Mucosa of descending colon (tissue), 3 donors: ENCODE measurements at regions not wholly inside any gene's neighbourhood (a gene's known extent, or its start where the extent isn't known, plus 50 kb on each side); places are given as distances from the start of the nearest gene placed in this dataset.

ENCODE experiments used
- ATAC-seq: fragments of 200-7000 bp; cut with Tn5 transposase; one replicate; pipeline ENCODE4 v1.9.1; 2020; ENCODE audit warnings: mild to moderate bottlenecking, moderate library complexity
- DNase-seq, 3 donors: peaks; one replicate each; pipeline ENCODE4 v3.0.0-alpha.2; 2020
- H3K36me3 ChIP-seq: fragments of 200-600 bp; one replicate; pipeline ENCODE4 v1.8.0; 2021; ENCODE audit warnings: low read depth, mild to moderate bottlenecking
- H3K4me1 ChIP-seq: fragments of 200-600 bp; one replicate; pipeline ENCODE4 v1.8.0; 2021; ENCODE audit warnings: low read depth, mild to moderate bottlenecking
- H3K4me3 ChIP-seq: fragments of 200-600 bp; one replicate; pipeline ENCODE4 v1.8.0; 2021; ENCODE audit warnings: mild to moderate bottlenecking
- H3K9me3 ChIP-seq: fragments of 200-600 bp; one replicate; pipeline ENCODE4 v1.8.0; 2021; ENCODE audit warnings: mild to moderate bottlenecking
- intact Hi-C, 2 donors: fragments of 100-400 bp; cut with DNase I in 1 of 2; cut with micrococcal nuclease in 1 of 2; formaldehyde crosslinking; loops; one replicate each; pipeline versions ENCODE4 v1.11.0 to v1.11.1; 2022; cut with DNase I, micrococcal nuclease
- TF ChIP-seq, protein P1 (sequence below): fragments of 200-600 bp; IDR thresholded peaks from one replicate; pipeline ENCODE4 v1.8.0; 2022; ENCODE audit warnings: antibody characterized with exemption, mild to moderate bottlenecking
- donor health status: DM: no; HTN: no; CAD: no; lungs with moderate emphysema.
- donor health status: DM: no; HTN: no; CAD: no.
- donor health status: DM: no; HTN: yes; CAD: no.

DNA sequence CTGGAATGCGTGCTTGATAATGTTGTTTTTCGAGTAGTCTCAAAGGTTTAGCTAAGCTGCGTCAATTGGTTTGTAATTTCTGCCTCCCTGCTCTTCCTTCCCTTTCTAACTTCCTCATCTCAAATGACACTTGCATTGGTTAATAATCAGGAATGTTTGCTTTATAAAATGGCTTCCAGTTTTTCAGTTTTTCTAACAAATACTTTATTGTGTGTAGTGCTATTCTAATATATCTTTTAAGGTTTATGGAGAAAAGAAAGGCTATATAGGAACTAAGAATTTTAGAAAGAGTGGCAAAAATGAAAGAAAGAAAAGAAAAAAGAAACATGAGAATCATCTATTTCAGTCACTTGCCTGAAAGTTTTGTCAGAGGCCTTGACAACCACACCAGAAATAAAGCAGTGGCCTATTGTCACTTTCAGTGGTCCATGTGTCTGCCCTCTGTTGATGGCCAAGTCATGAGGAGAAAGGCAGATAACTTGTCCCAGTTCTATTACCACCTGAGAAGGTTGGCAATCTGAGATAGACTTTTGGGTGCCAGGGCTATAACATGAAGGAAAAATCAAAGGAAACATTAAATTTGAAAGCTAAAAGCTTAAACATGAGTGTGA lies 221.9 kb upstream of the KITLG start:
- Histone ChIP-seq H3K4me1 (no peaks in the 10 kb centered on the region), H3K9me3 (no peaks in the 10 kb centered on the region), H3K4me3 (no peak overlapping the region), H3K36me3 (no peaks in the 10 kb centered on the region)
- intact Hi-C loops: no loop called here
- ATAC-seq (no peak), DNase-seq (no peak)
- TF ChIP-seq, protein P1, sequence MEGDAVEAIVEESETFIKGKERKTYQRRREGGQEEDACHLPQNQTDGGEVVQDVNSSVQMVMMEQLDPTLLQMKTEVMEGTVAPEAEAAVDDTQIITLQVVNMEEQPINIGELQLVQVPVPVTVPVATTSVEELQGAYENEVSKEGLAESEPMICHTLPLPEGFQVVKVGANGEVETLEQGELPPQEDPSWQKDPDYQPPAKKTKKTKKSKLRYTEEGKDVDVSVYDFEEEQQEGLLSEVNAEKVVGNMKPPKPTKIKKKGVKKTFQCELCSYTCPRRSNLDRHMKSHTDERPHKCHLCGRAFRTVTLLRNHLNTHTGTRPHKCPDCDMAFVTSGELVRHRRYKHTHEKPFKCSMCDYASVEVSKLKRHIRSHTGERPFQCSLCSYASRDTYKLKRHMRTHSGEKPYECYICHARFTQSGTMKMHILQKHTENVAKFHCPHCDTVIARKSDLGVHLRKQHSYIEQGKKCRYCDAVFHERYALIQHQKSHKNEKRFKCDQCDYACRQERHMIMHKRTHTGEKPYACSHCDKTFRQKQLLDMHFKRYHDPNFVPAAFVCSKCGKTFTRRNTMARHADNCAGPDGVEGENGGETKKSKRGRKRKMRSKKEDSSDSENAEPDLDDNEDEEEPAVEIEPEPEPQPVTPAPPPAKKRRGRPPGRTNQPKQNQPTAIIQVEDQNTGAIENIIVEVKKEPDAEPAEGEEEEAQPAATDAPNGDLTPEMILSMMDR: no peak

DNA sequence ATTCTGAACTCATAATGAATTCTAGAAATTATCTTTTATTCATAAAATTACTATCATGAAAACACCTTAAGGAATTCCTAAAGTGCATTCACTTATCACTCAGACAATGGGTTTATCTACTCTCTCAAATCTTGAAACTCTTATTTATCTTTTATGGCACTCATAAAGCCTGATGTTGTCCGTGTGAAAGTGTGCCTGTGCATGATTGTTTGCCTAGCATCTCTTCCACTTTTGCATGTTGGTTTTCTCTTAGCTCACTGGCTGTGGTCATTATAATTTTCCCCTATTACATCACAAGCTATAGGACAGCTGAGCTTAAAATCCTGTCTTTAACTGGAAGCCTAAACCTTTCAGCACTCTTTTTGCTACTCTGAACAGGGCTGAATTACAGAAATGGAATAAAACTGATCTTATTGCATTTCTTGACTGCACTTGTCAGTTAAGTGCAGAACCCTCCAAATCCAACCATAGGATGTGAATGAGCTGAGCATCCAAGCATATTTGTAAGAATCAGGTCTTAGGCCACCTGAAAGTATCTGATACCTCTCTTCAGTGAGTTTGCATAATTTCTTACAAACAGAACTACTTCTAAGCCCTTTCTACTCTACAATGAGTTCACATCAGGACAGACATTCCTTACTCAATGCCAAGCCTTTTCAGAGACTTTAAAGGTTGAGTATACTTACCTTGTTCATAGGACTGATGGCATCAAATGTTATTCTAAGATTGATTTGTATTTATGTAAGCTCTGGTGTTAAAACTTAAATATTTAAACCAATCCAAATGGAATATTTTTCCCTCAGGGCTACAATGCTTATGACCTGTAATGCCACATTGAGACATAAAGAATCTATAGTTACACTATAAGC lies 221.2 kb upstream of the KITLG start:
- peak; percentile 54 for ATAC-seq
- TF ChIP-seq, protein P1: no peak
- intact Hi-C loops: no loop called here

DNA sequence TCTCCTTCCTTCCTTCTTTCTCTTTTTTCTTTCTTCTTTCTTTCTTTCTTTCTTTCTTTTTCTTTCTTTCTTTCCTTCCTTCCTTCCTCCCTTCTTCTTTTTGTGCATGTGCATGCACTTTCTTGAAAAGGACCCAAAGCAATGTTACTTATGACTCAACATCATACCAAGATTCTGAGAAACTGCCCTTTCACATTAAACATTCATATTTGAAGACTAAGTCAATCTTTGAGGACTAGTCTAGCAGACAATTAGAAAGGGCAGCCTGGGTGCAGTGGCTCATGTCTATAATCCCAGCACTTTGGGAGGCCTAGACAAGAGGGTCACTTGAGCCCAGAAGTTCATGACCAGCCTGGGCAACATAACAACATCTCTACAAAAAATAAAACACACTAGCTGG lies 212.8 kb upstream of the KITLG start:
- Histone ChIP-seq H3K4me1 (no peaks in the 10 kb centered on the region), H3K36me3 (no peaks in the 10 kb centered on the region), H3K4me3 (no peak overlapping the region), H3K9me3 (peaks cover 7% of the 10 kb centered on the region)
- DNase-seq (no peak), ATAC-seq (no peak)
- intact Hi-C loops: no loop called here
- TF ChIP-seq, protein P1: no peak

More for the DNA sequence above, 221.2 kb upstream of the KITLG start:
- no peak overlapping the region for H3K4me3 ChIP-seq
- no peaks in the 10 kb centered on the region for H3K36me3 ChIP-seq
- DNase-seq: no peak
- H3K4me1 ChIP-seq: no peaks in the 10 kb centered on the region
- H3K9me3 ChIP-seq: no peaks in the 10 kb centered on the region

DNA sequence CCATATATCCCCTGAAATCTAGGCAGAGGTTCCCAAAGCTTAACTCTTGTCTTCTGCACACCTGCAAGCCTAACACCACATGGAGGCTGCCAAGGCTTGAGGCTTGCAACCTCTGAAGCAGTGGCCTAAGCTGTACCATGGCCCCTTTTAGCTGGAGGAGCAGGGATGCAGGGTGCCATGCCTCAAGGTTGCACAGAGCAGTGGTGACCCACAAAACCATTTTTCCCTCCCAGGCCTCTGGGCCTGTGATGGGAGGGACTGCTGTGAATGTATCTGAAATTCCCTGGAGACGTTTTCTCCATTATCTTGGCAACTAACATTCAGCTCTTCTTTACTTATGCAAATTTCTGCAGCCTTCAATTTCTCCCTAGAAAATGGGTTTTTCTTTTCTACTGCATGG lies 210.0 kb upstream of the KITLG start:
- TF ChIP-seq, protein P1: no peak
- Histone ChIP-seq H3K9me3 (peaks cover 7% of the 10 kb centered on the region), H3K4me1 (no peaks in the 10 kb centered on the region), H3K36me3 (no peaks in the 10 kb centered on the region), H3K4me3 (no peak overlapping the region)
- ATAC-seq (no peak), DNase-seq (no peak)
- intact Hi-C loops: no loop called here

DNA sequence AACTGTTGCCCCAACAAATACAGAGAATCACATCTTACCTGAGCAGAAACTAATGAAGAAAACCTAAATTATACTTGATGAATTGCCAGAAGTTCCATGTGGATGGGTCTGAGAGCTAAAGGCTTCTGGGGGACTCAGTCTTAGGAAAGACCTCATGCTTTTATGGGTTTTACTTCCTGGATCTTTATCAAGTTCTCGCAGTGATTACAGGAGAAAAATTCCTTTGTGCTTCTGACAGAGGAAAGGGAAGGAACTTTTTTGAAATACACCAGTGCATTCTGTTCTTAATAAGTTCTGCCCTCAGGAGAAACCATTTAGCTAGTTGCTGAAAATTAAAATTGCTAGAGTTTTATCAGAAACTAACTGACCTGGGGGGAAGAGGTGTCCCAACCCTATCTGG lies 203.9 kb upstream of the KITLG start:
- TF ChIP-seq, protein P1: no peak
- H3K9me3 ChIP-seq: no peaks in the 10 kb centered on the region
- H3K4me3 ChIP-seq: no peak overlapping the region
- no peaks in the 10 kb centered on the region for H3K36me3 ChIP-seq
- no peaks in the 10 kb centered on the region for H3K4me1 ChIP-seq
- intact Hi-C loops: no loop called here
- DNase-seq (no peak), ATAC-seq (no peak)
